HEK293 (cell line): ENCODE measurements at regions not wholly inside any gene's neighbourhood (a gene's known extent, or its start where the extent isn't known, plus 50 kb on each side); places are given as distances from the start of the nearest gene placed in this dataset.

ENCODE experiments used
- PATZ1 ChIP-seq: fragments of 450-650 bp; formaldehyde crosslinking; IDR thresholded peaks from 2 replicates; pipeline ENCODE4 v1.5.1; 2016; ENCODE audit warnings: missing biosample characterization, missing genetic modification characterization
- ZNF23 ChIP-seq: fragments of 450-650 bp; formaldehyde crosslinking; IDR thresholded peaks from 2 replicates; pipeline ENCODE4 v1.5.1; 2016; ENCODE audit warnings: missing biosample characterization, missing genetic modification characterization, borderline replicate concordance
- ZSCAN30 ChIP-seq: fragments of 450-650 bp; IDR thresholded peaks from 2 replicates; pipeline ENCODE4 v1.5.1; 2018; ENCODE audit warnings: missing biosample characterization, mild to moderate bottlenecking, missing genetic modification characterization, moderate library complexity
- TF ChIP-seq, protein P1 (sequence below): fragments of 450-650 bp; formaldehyde crosslinking; IDR thresholded peaks from 2 replicates; pipeline ENCODE4 v1.5.1; 2016; ENCODE audit warnings: missing biosample characterization, missing genetic modification characterization

DNA sequence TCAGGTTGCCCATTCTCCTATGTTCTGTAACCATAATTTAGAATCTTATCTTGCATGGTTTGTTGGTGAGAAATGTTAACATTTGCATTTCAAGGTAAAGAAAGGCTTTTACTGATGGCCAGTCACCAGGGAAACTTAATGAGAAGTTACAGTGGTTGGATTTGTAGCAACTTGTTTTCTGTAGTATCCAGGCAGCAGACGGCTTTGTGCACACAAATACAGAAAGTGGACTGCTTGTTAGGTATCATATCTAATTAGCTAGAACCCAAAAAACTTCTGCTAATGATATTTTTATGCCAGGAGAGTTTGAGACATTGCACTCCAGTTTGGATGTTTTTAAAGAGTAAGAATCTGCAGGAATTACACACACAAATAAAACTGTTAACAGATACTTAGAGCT is 578.0 kb downstream of the DOK5 start:
- TF ChIP-seq PATZ1 (tag by site-specific recombination) (no peak), ZNF23 (tag by site-specific recombination) (no peak), ZSCAN30 (tag by site-specific recombination) (no peak)
- TF ChIP-seq, protein P1, sequence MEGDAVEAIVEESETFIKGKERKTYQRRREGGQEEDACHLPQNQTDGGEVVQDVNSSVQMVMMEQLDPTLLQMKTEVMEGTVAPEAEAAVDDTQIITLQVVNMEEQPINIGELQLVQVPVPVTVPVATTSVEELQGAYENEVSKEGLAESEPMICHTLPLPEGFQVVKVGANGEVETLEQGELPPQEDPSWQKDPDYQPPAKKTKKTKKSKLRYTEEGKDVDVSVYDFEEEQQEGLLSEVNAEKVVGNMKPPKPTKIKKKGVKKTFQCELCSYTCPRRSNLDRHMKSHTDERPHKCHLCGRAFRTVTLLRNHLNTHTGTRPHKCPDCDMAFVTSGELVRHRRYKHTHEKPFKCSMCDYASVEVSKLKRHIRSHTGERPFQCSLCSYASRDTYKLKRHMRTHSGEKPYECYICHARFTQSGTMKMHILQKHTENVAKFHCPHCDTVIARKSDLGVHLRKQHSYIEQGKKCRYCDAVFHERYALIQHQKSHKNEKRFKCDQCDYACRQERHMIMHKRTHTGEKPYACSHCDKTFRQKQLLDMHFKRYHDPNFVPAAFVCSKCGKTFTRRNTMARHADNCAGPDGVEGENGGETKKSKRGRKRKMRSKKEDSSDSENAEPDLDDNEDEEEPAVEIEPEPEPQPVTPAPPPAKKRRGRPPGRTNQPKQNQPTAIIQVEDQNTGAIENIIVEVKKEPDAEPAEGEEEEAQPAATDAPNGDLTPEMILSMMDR (tag by site-specific recombination): no peak
